SHP77 treated with DMSO at 0.1 percent for 48 hours (cell line): ENCODE measurements at regions not wholly inside any gene's neighbourhood (a gene's known extent, or its start where the extent isn't known, plus 50 kb on each side); places are given as distances from the start of the nearest gene placed in this dataset.

Source experiments
- DNase-seq: peaks from one replicate; lab custom pipeline; 2025; lab: John Stamatoyannopoulos, UW

- DNase-seq, result peak; percentile 21
These were observed 54.4 kb upstream of the C1orf174 start for GRCh38 chr1:3954170-3955169.

DNA sequence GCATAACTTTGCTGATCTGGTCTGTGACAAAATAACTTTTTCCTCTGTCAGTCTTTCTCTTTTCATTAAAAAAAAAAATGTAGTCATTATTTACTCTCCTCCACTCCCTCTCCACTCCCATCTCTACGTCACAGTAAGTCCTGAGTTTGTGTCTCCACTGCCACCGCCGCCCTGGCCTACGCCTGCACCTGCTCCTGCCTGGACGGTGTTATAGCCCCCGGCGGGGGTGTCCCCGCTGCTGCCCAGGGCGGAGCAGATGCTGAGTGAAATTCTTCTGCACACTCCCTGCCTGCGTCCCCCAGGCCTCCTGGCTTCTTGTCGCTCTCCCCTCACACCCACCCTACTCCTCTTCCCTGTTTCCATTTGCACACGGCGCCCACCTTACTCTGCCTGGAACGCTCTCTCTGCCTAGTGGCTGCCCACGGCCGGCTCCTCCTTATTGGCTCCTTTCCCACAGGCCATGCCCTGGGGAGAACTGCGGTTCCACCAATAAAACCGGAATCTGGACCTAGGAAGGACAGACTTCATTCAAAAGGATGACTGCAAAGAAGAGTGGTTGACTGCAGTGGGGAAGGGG is 55.2 kb upstream of the C1orf174 start:
- no peak for DNase-seq

DNA sequence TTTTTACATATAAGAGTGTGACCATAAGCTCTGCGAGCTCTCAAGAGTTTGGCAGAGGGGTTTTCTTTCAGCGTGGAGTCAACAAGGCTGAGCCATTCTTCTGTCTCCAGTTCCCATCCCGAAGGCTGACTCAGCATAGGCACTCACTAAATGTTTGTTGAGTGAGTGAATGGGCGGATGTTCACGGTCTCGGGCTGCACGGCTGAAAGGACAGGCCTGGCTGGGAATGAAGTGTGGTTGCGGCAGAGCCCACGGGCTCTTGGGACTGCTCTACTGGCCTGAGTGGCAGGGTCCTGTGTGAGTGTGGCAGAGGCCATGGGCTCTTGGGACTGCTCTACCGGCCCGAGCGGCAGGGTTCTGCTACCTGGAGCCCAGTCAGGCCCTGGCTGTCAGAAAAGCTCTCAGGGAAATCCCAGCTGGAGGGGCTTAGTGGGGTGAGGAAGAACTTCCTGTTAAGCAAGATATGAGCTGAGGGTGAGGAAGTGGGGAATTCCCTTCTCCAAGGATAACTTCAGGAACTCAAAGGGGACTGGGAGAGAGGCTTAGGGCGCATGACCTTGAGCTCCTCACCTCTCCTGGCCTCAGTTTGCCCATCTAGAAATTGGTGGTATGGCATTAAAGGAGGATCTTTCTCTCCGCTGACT is 56.6 kb upstream of the C1orf174 start:
- no peak for DNase-seq

DNA sequence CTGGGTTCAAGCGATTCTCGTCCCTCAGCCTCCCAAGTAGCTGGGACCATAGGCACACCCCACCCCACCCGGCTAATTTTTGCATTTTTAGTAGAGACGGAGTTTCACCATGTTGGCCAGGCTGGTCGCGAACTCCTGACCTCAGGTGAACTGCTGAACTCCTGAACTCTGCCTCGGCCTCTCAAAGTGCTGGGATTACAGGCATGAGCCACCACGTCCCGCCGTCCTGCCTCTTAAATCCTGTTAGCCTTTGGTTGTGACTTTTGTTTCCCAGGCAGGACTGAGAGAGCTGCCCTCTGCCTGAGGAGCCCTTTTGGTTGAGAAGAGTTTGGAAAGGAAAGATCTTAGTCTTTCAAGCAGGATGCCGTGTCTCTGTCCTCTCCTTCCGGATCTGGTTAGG is 59.3 kb upstream of the C1orf174 start:
- no peak for DNase-seq

DNA sequence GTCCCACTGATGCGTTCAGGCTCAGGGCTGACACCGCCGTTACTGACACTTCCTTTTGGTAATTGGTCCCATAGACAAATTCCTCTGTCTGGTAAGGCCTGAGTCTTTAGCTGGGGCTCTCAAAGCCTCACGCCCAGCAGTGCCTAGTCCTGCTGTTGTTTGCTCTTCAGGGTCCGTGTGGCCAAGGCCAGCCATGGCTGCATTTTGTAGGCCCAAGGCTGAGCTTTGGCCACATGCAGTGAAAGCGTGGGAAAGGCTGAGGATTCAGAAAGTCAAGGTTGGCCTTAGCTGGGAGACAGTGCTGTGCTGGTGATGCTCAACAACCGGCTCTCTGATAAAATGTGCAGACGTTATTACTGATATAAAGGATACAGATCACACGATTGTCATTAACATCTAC is 63.5 kb upstream of the C1orf174 start:
- no peak for DNase-seq

DNA sequence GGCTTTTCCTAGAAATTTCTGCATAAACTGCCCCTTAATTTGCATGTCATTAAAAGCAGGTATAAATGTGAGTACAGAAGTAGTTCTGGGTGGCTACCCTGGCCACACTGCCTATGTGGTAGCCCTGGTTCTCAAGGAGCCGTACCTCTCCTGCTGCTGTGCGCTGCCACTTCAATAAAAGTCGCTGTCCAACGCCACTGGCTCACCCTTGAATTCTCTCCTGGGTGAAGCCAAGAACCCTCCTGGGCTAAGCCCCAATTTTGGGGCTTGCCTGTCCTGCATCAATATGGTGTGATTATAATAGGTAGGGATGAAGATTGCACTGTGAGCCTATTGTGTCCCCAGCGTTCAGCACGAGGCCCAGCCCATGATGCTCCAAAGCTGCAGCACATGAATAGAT is 65.6 kb upstream of the C1orf174 start:
- no peak for DNase-seq

GRCh38 chr1:3968851-3969250 is 68.8 kb upstream of the C1orf174 start:
- no peak for DNase-seq

GRCh38 chr1:3971981-3972380 is 71.9 kb upstream of the C1orf174 start:
- DNase-seq, result no peak

DNA sequence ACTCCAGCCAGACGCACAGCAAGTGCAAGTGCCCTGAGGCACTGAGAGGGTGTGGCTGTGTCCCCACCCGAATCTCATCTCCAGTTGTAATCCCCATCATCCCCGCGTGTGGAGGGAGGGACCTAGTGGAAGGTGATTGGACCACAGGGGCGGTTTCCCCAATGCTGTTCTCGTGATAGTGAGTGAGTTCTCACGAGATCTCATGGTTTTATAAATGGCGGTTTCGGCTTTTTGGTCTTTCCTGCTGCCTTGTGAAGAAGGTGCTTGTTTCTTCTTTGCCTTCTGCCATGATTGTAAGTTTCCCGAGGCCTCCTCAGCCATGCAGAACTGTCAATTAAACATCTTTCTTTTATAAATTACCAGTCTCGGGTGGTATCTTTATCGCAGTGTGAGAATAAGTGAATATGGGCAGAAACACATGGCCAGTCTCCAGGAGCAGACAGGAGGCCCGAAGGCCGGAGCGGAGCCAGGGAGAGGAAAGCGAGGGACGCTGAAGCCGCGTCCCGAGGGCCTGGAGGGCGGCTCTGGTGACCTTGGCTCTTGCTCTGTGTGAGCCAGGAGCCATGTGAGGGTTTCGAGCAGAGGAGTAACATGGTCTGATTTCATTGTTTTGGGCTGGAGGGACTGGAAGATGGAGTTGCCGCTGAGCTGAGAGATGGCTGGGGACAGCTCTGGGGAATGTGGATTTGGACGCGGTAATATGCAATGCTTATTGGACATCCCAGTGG is 76.0 kb upstream of the C1orf174 start:
- no peak for DNase-seq

DNA sequence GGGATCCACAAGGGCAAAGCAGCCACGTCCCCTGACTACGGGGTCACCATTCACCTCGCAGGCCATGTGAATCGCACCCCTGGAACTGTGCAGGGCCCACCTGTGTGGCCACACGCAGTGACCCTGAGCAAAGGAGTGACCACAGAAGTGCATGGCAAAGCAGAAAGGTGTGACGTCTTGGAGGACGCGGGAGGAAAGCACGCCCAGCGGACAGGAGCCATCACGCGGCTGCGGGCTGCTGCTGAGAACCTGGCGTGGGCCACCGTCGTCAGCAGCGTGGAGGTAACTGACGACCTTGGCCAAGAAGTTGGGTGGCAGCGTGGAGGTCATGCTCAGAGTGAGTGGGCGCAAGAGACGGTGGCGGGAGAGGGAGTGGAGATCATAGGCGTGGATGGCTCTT is 76.7 kb upstream of the C1orf174 start:
- DNase-seq, result no peak

- no peak for DNase-seq
These were observed 78.3 kb upstream of the C1orf174 start for GRCh38 chr1:3978196-3978989.

DNA sequence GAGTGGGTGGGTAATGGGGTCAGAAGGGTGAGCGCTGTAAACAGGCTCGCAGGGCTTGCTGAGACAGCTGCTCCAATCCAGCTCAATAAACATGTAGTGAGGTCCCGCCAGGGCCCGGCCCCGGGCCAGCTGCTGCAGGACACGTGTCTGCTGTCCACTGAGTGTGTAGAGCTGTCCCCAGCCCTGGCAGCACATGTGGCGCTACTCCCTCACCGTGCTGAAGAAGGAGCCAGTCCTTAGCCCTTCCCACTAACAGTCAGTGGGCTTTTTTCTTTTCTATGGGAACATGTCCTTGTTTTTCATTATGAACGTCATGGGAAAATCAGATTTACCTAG is 78.9 kb upstream of the C1orf174 start:
- peak; percentile 60 for DNase-seq

- no peak for DNase-seq
These were observed 81.2 kb upstream of the C1orf174 start for GRCh38 chr1:3981261-3981660.

GRCh38 chr1:3981746-3982505 is 81.9 kb upstream of the C1orf174 start:
- DNase-seq, result no peak

GRCh38 chr1:3983181-3983580 is 83.1 kb upstream of the C1orf174 start:
- no peak for DNase-seq

DNA sequence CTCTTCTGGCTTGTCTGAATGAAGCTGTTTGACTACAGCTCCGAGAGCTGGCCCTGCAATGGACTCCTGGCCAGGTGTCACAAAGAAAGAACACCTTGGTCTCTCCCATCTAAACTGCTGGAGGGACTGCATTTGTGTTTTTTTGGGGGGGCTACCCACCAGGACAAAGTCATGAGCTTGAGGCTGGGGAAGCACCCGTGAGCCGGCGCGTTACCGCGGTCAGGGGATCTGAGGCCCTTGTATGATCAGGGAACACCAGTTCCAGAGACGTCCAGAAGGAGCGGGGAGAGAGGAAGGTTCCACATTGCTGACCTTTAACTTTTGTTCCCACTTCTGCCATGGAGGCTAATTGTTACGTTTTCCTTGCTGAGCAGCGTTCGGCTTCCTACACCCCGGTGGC is 84.5 kb upstream of the C1orf174 start:
- DNase-seq, result no peak

- no peak for DNase-seq
These were observed 86.7 kb upstream of the C1orf174 start for GRCh38 chr1:3986686-3987218.

DNA sequence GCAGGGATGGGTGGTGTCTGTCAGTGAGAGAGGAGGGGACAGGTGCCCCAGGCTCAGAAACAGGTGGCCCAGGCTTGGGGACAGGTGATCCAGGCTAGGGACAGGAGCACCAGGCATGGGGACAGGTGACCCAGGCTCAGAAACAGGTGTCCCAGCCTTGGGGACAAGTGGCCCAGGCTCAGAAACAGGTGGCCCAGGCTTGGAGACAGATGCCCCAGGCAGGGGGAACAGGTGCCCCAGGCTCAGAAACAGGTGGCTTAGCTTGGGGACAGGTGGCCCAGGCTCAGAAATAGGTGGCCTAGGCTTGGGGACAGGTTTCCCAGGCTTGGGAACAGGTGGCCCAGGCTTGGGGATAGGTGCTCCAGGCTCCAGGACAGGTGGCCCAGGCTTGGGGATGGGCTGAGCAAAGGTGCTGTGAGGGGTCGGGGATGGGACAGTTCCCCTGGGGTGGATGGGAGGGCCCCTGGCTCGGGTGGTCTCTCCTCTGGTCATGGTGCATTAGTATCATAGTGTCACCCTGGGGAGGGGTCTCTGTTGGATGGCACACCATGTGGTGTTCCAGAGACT is 87.7 kb upstream of the C1orf174 start:
- DNase-seq, result no peak

DNA sequence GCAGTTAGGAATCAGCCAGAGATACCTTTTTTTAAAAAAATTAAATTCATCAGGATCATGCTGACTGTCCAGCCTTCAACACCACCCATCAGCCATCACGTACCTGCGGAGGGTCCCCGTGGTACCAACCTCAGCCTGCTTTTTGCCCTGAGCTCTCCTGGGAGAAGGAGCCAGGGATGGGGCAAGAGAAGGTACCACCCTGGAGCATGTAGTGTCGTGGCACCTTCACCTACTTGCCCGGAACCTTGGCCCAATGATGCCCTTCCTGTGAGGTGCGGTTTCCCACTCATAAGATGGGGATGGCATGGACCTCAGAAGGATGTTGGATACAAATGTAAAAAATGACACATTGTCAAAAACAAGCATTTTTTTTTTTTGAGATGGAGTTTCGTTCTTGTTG is 88.4 kb upstream of the C1orf174 start:
- DNase-seq, result no peak

- no peak for DNase-seq
These were observed 89.4 kb upstream of the C1orf174 start for GRCh38 chr1:3989465-3989864.
